RWPE2 (cell line): ENCODE measurements at regions not wholly inside any gene's neighbourhood (a gene's known extent, or its start where the extent isn't known, plus 50 kb on each side); places are given as distances from the start of the nearest gene placed in this dataset.

Experiments
- ATAC-seq: fragments of 200-7000 bp; cut with Tn5 transposase; 3 replicates; pipeline ENCODE4 v1.9.1; 2021; ENCODE audit warnings: low read depth
- DNase-seq: peaks from one replicate; pipeline ENCODE4 v3.0.0-alpha.2; 2020; ENCODE audit warnings: low spot score
- H3K27ac ChIP-seq: fragments of 450-650 bp; 2 replicates; pipeline ENCODE4 v1.5.1; 2017; ENCODE audit warnings: mild to moderate bottlenecking; ENCODE audit not compliant: poor library complexity, severe bottlenecking
- H3K27me3 ChIP-seq: fragments of 250-450 bp; sonication (Bioruptor Pico); 2 replicates; pipeline ENCODE4 v1.5.1; 2021; ENCODE audit warnings: mild to moderate bottlenecking, moderate library complexity; ENCODE audit not compliant: insufficient read depth, poor library complexity, severe bottlenecking
- H3K36me3 ChIP-seq: fragments of 250-450 bp; sonication (Bioruptor Pico); 2 replicates; pipeline ENCODE4 v1.5.1; 2020; ENCODE audit warnings: low read depth, mild to moderate bottlenecking, moderate library complexity
- H3K4me1 ChIP-seq: fragments of 250-450 bp; sonication (Bioruptor Pico); 2 replicates; pipeline ENCODE4 v1.5.1; 2021; ENCODE audit warnings: mild to moderate bottlenecking, moderate library complexity; ENCODE audit not compliant: insufficient read depth, poor library complexity, severe bottlenecking
- H3K4me3 ChIP-seq: fragments of 250-450 bp; sonication (Bioruptor Pico); 2 replicates; pipeline ENCODE4 v1.5.1; 2021; ENCODE audit warnings: mild to moderate bottlenecking, moderate library complexity; ENCODE audit not compliant: severe bottlenecking
- H3K9me3 ChIP-seq: fragments of 250-450 bp; sonication (Bioruptor Pico); 2 replicates; pipeline ENCODE4 v1.5.1; 2021; ENCODE audit warnings: mild to moderate bottlenecking, moderate library complexity; ENCODE audit not compliant: severe bottlenecking
- CTCF ChIP-seq: fragments of 450-650 bp; IDR thresholded peaks from one replicate; pipeline ENCODE4 v1.5.1; 2017; ENCODE audit warnings: mild to moderate bottlenecking, moderate library complexity; ENCODE audit not compliant: poor library complexity, severe bottlenecking

- H3K27me3 ChIP-seq: no peaks in the 10 kb centered on the region
- H3K27ac ChIP-seq: no peak overlapping the region
- no peak for DNase-seq
- H3K4me1 ChIP-seq: no peaks in the 10 kb centered on the region
- H3K9me3 ChIP-seq: no peaks in the 10 kb centered on the region
- H3K4me3 ChIP-seq: no peak overlapping the region
- TF ChIP-seq CTCF: no peak
- no peaks in the 10 kb centered on the region for H3K36me3 ChIP-seq
- no peak for ATAC-seq
These were observed 140.7 kb downstream of the RNASET2 start for GRCh38 chr6:166815629-166816028.

- Histone ChIP-seq H3K27ac (no peak overlapping the region), H3K9me3 (no peaks in the 10 kb centered on the region), H3K4me3 (no peak overlapping the region), H3K4me1 (no peaks in the 10 kb centered on the region), H3K36me3 (no peaks in the 10 kb centered on the region), H3K27me3 (no peaks in the 10 kb centered on the region)
- DNase-seq (no peak), ATAC-seq (no peak)
- TF ChIP-seq CTCF: no peak
These were observed 142.0 kb downstream of the RNASET2 start for GRCh38 chr6:166814390-166814789.

- no peaks in the 10 kb centered on the region for H3K27me3 ChIP-seq
- DNase-seq: no peak
- no peaks in the 10 kb centered on the region for H3K9me3 ChIP-seq
- no peak overlapping the region for H3K4me3 ChIP-seq
- TF ChIP-seq CTCF: no peak
- no peak for ATAC-seq
- H3K27ac ChIP-seq: no peak overlapping the region
- no peaks in the 10 kb centered on the region for H3K4me1 ChIP-seq
- H3K36me3 ChIP-seq: no peaks in the 10 kb centered on the region
These were observed 142.9 kb downstream of the RNASET2 start for GRCh38 chr6:166813461-166813860.

GRCh38 chr6:166810864-166811263, 145.5 kb downstream of the RNASET2 start:
- Histone ChIP-seq H3K27me3 (no peaks in the 10 kb centered on the region), H3K36me3 (no peaks in the 10 kb centered on the region), H3K27ac (no peak overlapping the region), H3K9me3 (peaks cover 7% of the 10 kb centered on the region), H3K4me3 (no peak overlapping the region), H3K4me1 (no peaks in the 10 kb centered on the region)
- no peak for ATAC-seq
- TF ChIP-seq CTCF: no peak
- no peak for DNase-seq

- Histone ChIP-seq H3K36me3 (no peaks in the 10 kb centered on the region), H3K27ac (no peak overlapping the region), H3K27me3 (no peaks in the 10 kb centered on the region), H3K4me3 (no peak overlapping the region), H3K4me1 (no peaks in the 10 kb centered on the region), H3K9me3 (peaks cover 8% of the 10 kb centered on the region)
- ATAC-seq (peak; percentile 67), DNase-seq (no peak)
- no peak for TF ChIP-seq CTCF
These were observed 146.6 kb downstream of the RNASET2 start for GRCh38 chr6:166809721-166810120.
